HCT116 (cell line): ENCODE measurements at regions not wholly inside any gene's neighbourhood (a gene's known extent, or its start where the extent isn't known, plus 50 kb on each side); places are given as distances from the start of the nearest gene placed in this dataset.

ENCODE experiments used
- ATAC-seq: fragments of 200-7000 bp; cut with Tn5 transposase; 2 replicates; pipeline ENCODE4 v1.9.1; 2020; ENCODE audit warnings: mild to moderate bottlenecking, moderate library complexity
- BruUV-seq: library from RNA; stranded (reverse); fragments of 400-500 nt; replicated peaks from 2 replicates; lab custom pipeline; 2021; lab: Mats Ljungman, UMichigan
- CTCF ChIA-PET: fragments of 300-600 bp; sonication (Branson Sonifier 250); formaldehyde crosslinking; loops from one replicate; lab custom pipeline; 2021; ENCODE audit warnings: antibody characterized with exemption; lab: Charles Lee
- POLR2A ChIA-PET: fragments of 300-600, 350-600 bp; sonication (Branson Sonifier 250); formaldehyde crosslinking; loops from one replicate; lab custom pipeline; 2021; ENCODE audit warnings: antibody characterized with exemption; lab: Charles Lee
- RAD21 ChIA-PET, 2 experiments: fragments of 300-600 bp; sonication (Branson Sonifier 250); formaldehyde crosslinking; loops; one replicate each; lab custom pipeline; 2023; ENCODE audit warnings: low total read pairs in 2 of 2; ENCODE audit not compliant: uncharacterized antibody in 2 of 2, unreplicated experiment in 2 of 2, low non-redundant PET in 1 of 2; lab: Charles Lee
- DNase-seq: peaks from one replicate; pipeline ENCODE4 v3.0.0-alpha.2; 2010; ENCODE audit warnings: low read depth, low spot score
- H2AFZ ChIP-seq: fragments of 200-600 bp; shearing (Covaris generic), sonication (generic); 2 replicates; pipeline ENCODE4 v1.6.1; 2017; ENCODE audit warnings: low read depth, mixed run types, mixed read lengths, antibody characterized with exemption, low read length; ENCODE audit not compliant: poor library complexity, severe bottlenecking
- H3K27ac ChIP-seq: 2 replicates; pipeline ENCODE4 v1.5.1; 2012; ENCODE audit warnings: low read depth, low read length
- H3K27me3 ChIP-seq: fragments of 200-600 bp; sonication (generic); 2 replicates; pipeline ENCODE4 v1.6.1; 2016; ENCODE audit warnings: mixed run types, low read length, mixed read lengths; ENCODE audit not compliant: insufficient read depth
- H3K36me3 ChIP-seq, 2 experiments: fragments of 200-500 bp in 1 of 2; fragments of 200-600 bp in 1 of 2; sonication (Bioruptor generic) in 1 of 2; sonication (generic) in 1 of 2; 2 replicates each; pipeline versions ENCODE4 v1.5.1 to v1.6.1; 2014 to 2016; ENCODE audit warnings: low read length in 2 of 2, inconsistent platforms in 1 of 2, mixed read lengths in 1 of 2, mixed run types in 1 of 2; ENCODE audit not compliant: insufficient read depth in 2 of 2, control insufficient read depth in 1 of 2
- H3K4me1 ChIP-seq, 2 experiments: fragments of 200-600 bp in 1 of 2; sonication (generic) in 1 of 2; 2 replicates each; pipeline versions ENCODE4 v1.5.1 to v1.6.1; 2012 to 2017; ENCODE audit warnings: low read length in 2 of 2, inconsistent platforms in 1 of 2, mild to moderate bottlenecking in 1 of 2, mixed read lengths in 1 of 2, mixed run types in 1 of 2, moderate library complexity in 1 of 2; ENCODE audit not compliant: insufficient read depth in 2 of 2, control insufficient read depth in 1 of 2
- H3K4me2 ChIP-seq: fragments of 200-600 bp; sonication (generic); 2 replicates; pipeline ENCODE4 v1.6.1; 2017; ENCODE audit warnings: mixed run types, low read length, mixed read lengths
- H3K4me3 ChIP-seq, 2 experiments: fragments of 200-600 bp in 1 of 2; sonication (generic) in 1 of 2; replicated peaks in 1 of 2; 2 replicates each; pipeline ENCODE4 v1.5.1; 2011 to 2016; ENCODE audit warnings: low read length in 2 of 2, control low read depth in 1 of 2, low read depth in 1 of 2, mild to moderate bottlenecking in 1 of 2, mixed read lengths in 1 of 2, mixed run types in 1 of 2
- H3K79me2 ChIP-seq: fragments of 200-600 bp; sonication (generic); 2 replicates; pipeline ENCODE4 v1.6.1; 2017; ENCODE audit warnings: mild to moderate bottlenecking, mixed run types, low read length, moderate library complexity, mixed read lengths; ENCODE audit not compliant: insufficient read depth
- H3K9ac ChIP-seq: fragments of 200-600 bp; sonication (generic); 2 replicates; pipeline ENCODE4 v1.6.1; 2016; ENCODE audit warnings: low read length, mixed read lengths
- H3K9me2 ChIP-seq: fragments of 200-600 bp; sonication (generic), shearing (Covaris generic); 2 replicates; pipeline ENCODE4 v1.6.1; 2017; ENCODE audit warnings: mixed run types, mild to moderate bottlenecking, moderate library complexity; ENCODE audit not compliant: insufficient read depth
- H3K9me3 ChIP-seq, 2 experiments: fragments of 200-500 bp in 1 of 2; fragments of 200-600 bp in 1 of 2; sonication (Bioruptor generic) in 1 of 2; sonication (generic) in 1 of 2; 2 replicates each; pipeline ENCODE4 v1.6.1; 2014 to 2017; ENCODE audit warnings: low read length in 2 of 2, mixed read lengths in 2 of 2, inconsistent platforms in 1 of 2, low read depth in 1 of 2, mild to moderate bottlenecking in 1 of 2, mixed run types in 1 of 2, moderate library complexity in 1 of 2; ENCODE audit not compliant: control insufficient read depth in 1 of 2, insufficient read depth in 1 of 2
- H4K20me1 ChIP-seq: fragments of 200-600 bp; sonication (generic), shearing (Covaris generic); 2 replicates; pipeline ENCODE4 v1.6.1; 2017; ENCODE audit warnings: mixed run types, mild to moderate bottlenecking, moderate library complexity; ENCODE audit not compliant: insufficient read depth
- ATF3 ChIP-seq: IDR thresholded peaks from 2 replicates; pipeline ENCODE4 v1.6.1; 2012
- CBX3 ChIP-seq: IDR thresholded peaks from 2 replicates; pipeline ENCODE4 v1.6.1; 2012; ENCODE audit warnings: low read depth
- EGR1 ChIP-seq: IDR thresholded peaks from 2 replicates; pipeline ENCODE4 v1.6.1; 2012; ENCODE audit warnings: low read depth
- ELF1 ChIP-seq: IDR thresholded peaks from 2 replicates; pipeline ENCODE4 v1.6.1; 2012; ENCODE audit warnings: low read depth, borderline replicate concordance
- EZH2 ChIP-seq: fragments of 200-600 bp; sonication (generic); IDR thresholded peaks from 2 replicates; pipeline ENCODE4 v1.6.1; 2017; ENCODE audit warnings: antibody characterized with exemption, mixed run types
- EZH2phosphoT487 ChIP-seq: fragments of 200-600 bp; IDR thresholded peaks from 2 replicates; pipeline ENCODE4 v1.6.1; 2018; ENCODE audit warnings: antibody characterized with exemption, borderline replicate concordance
- FOSL1 ChIP-seq: IDR thresholded peaks from 2 replicates; pipeline ENCODE4 v1.6.1; 2012; ENCODE audit warnings: low read depth
- JUND ChIP-seq: IDR thresholded peaks from 2 replicates; pipeline ENCODE4 v1.6.1; 2012
- POLR2AphosphoS5 ChIP-seq: IDR thresholded peaks from 2 replicates; pipeline ENCODE4 v1.6.1; 2011; ENCODE audit warnings: mild to moderate bottlenecking, low read depth, low read length, moderate library complexity
- SIN3A ChIP-seq: IDR thresholded peaks from 2 replicates; pipeline ENCODE4 v1.6.1; 2012; ENCODE audit warnings: low read depth
- SP1 ChIP-seq: IDR thresholded peaks from 2 replicates; pipeline ENCODE4 v1.6.1; 2012; ENCODE audit warnings: low read depth
- SRF ChIP-seq: IDR thresholded peaks from 2 replicates; pipeline ENCODE4 v1.6.1; 2012; ENCODE audit warnings: low read depth
- ZFX ChIP-seq: fragments of 450-650 bp; IDR thresholded peaks from 2 replicates; pipeline ENCODE4 v1.6.1; 2017
- intact Hi-C: fragments of 100-400 bp; cut with micrococcal nuclease; formaldehyde crosslinking; loops from 2 replicates; pipeline ENCODE4 v1.10.0; 2022
- TF ChIP-seq, protein P1 (sequence below), 3 experiments: fragments of 200-600 bp in 1 of 3; sonication (generic) in 1 of 3; IDR thresholded peaks in 2 of 3; conservative IDR thresholded peaks in 1 of 3; 2 replicates each; pipeline ENCODE4 v1.5.1; 2012 to 2017; ENCODE audit warnings: low read depth in 2 of 3, low read length in 2 of 3, antibody characterized with exemption in 1 of 3, borderline replicate concordance in 1 of 3, control low read depth in 1 of 3, mild to moderate bottlenecking in 1 of 3, mixed read lengths in 1 of 3, mixed run types in 1 of 3, moderate library complexity in 1 of 3; ENCODE audit not compliant: insufficient read depth in 1 of 3

- no TSS peak for BruUV-seq
- H3K27ac ChIP-seq: no peak overlapping the region
- H3K27me3 ChIP-seq: no peaks in the 10 kb centered on the region
- H3K9ac ChIP-seq: no peak overlapping the region
- H3K4me1 ChIP-seq: no peaks in the 10 kb centered on the region
- POLR2A ChIA-PET: no interaction called here
- no peak for DNase-seq
- ATAC-seq: no peak
- no peak overlapping the region for H3K4me2 ChIP-seq
- intact Hi-C loops: no loop called here
- no peak overlapping the region for H3K4me3 ChIP-seq
- no peaks in the 10 kb centered on the region for H3K36me3 ChIP-seq
- RAD21 ChIA-PET: no interaction called here
- H3K9me3 ChIP-seq: no peaks in the 10 kb centered on the region
- H4K20me1 ChIP-seq: no peaks in the 10 kb centered on the region
- CTCF ChIA-PET: no interaction called here
- no peaks in the 10 kb centered on the region for H3K9me2 ChIP-seq
- no peaks in the 10 kb centered on the region for H3K79me2 ChIP-seq
- H2AFZ ChIP-seq: no peak overlapping the region
- TF ChIP-seq ZFX: no peak
- no peak for TF ChIP-seq SP1
- no peak for TF ChIP-seq EZH2
- no peak for TF ChIP-seq SRF
- TF ChIP-seq CBX3: no peak
- TF ChIP-seq, protein P1, sequence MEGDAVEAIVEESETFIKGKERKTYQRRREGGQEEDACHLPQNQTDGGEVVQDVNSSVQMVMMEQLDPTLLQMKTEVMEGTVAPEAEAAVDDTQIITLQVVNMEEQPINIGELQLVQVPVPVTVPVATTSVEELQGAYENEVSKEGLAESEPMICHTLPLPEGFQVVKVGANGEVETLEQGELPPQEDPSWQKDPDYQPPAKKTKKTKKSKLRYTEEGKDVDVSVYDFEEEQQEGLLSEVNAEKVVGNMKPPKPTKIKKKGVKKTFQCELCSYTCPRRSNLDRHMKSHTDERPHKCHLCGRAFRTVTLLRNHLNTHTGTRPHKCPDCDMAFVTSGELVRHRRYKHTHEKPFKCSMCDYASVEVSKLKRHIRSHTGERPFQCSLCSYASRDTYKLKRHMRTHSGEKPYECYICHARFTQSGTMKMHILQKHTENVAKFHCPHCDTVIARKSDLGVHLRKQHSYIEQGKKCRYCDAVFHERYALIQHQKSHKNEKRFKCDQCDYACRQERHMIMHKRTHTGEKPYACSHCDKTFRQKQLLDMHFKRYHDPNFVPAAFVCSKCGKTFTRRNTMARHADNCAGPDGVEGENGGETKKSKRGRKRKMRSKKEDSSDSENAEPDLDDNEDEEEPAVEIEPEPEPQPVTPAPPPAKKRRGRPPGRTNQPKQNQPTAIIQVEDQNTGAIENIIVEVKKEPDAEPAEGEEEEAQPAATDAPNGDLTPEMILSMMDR (IDR thresholded peaks at IDR 0.05 in 2 of 3, conservative IDR thresholded peaks at IDR 0.05 in 1 of 3; ENCODE audit: borderline replicate concordance in 1 of 3, insufficient read depth in 1 of 3, low read depth in 2 of 3, low read length in 2 of 3): no peak
- TF ChIP-seq ATF3: no peak
- TF ChIP-seq ELF1: no peak
- no peak for TF ChIP-seq SIN3A
- no peak for TF ChIP-seq FOSL1
- no peak for TF ChIP-seq EGR1
- TF ChIP-seq EZH2phosphoT487: no peak
- no peak for TF ChIP-seq JUND
- TF ChIP-seq POLR2AphosphoS5: no peak
Measured at GRCh38 chr12:132408626-132409494, 79.5 kb upstream of the GALNT9 start.
